PFSK-1 (cell line): ENCODE measurements at regions not wholly inside any gene's neighbourhood (a gene's known extent, or its start where the extent isn't known, plus 50 kb on each side); places are given as distances from the start of the nearest gene placed in this dataset.

ENCODE experiments used
- FOXP2 ChIP-seq: optimal IDR thresholded peaks from 2 replicates; pipeline ENCODE3; 2011; ENCODE audit warnings: borderline replicate concordance, control low read depth, inconsistent platforms; ENCODE audit not compliant: insufficient read depth; ENCODE audit errors: extremely low read length, extremely low read depth
- POLR2AphosphoS5 ChIP-seq: IDR thresholded peaks from 2 replicates; pipeline ENCODE4 v1.6.1; 2012; ENCODE audit warnings: low read depth, mild to moderate bottlenecking, control low read depth, low read length, moderate library complexity
- REST ChIP-seq, 2 experiments: IDR thresholded peaks; 2 replicates each; pipeline versions ENCODE4 v1.6.1 to v1.8.0; 2011 to 2012; ENCODE audit warnings: low read depth in 2 of 2, low read length in 2 of 2, control low read depth in 1 of 2, inconsistent platforms in 1 of 2, mild to moderate bottlenecking in 1 of 2, moderate library complexity in 1 of 2; ENCODE audit not compliant: insufficient read depth in 1 of 2
- SIN3A ChIP-seq: IDR thresholded peaks from 2 replicates; pipeline ENCODE4 v1.6.1; 2012; ENCODE audit warnings: mild to moderate bottlenecking, low read length, moderate library complexity, borderline replicate concordance; ENCODE audit not compliant: insufficient read depth
- TAF1 ChIP-seq: IDR thresholded peaks from 2 replicates; pipeline ENCODE4 v1.6.1; 2012; ENCODE audit warnings: low read length, control low read depth, borderline replicate concordance; ENCODE audit not compliant: insufficient read depth

- TF ChIP-seq REST (IDR thresholded peaks at IDR 0.05; ENCODE audit: insufficient read depth in 1 of 2, low read depth in 2 of 2, low read length in 2 of 2): no peak
Observed at GRCh38 chr16:25431472-25431871, 173.8 kb upstream of the ZKSCAN2 start.

- TF ChIP-seq FOXP2 (no peak), POLR2AphosphoS5 (no peak), SIN3A (no peak), TAF1 (no peak), REST (IDR thresholded peaks at IDR 0.05; ENCODE audit: insufficient read depth in 1 of 2, low read depth in 2 of 2, low read length in 2 of 2) (no peak)
Observed at GRCh38 chr16:25426829-25427228, 169.2 kb upstream of the ZKSCAN2 start.

- TF ChIP-seq TAF1 (no peak), POLR2AphosphoS5 (no peak), REST (IDR thresholded peaks at IDR 0.05; ENCODE audit: insufficient read depth in 1 of 2, low read depth in 2 of 2, low read length in 2 of 2) (no peak), SIN3A (no peak), FOXP2 (no peak)
Observed at GRCh38 chr16:25419681-25420080, 162.0 kb upstream of the ZKSCAN2 start.

GRCh38 chr16:25419153-25419552 lies 161.5 kb upstream of the ZKSCAN2 start:
- no peak for TF ChIP-seq SIN3A
- no peak for TF ChIP-seq FOXP2
- no peak for TF ChIP-seq TAF1
- no peak for TF ChIP-seq REST (IDR thresholded peaks at IDR 0.05; ENCODE audit: insufficient read depth in 1 of 2, low read depth in 2 of 2, low read length in 2 of 2)
- TF ChIP-seq POLR2AphosphoS5: no peak

- TF ChIP-seq SIN3A (no peak), TAF1 (no peak), FOXP2 (no peak), REST (IDR thresholded peaks at IDR 0.05; ENCODE audit: insufficient read depth in 1 of 2, low read depth in 2 of 2, low read length in 2 of 2) (no peak), POLR2AphosphoS5 (no peak)
Observed at GRCh38 chr16:25416002-25416401, 158.4 kb upstream of the ZKSCAN2 start.
